GM23338 (cell line): ENCODE measurements at regions not wholly inside any gene's neighbourhood (a gene's known extent, or its start where the extent isn't known, plus 50 kb on each side); places are given as distances from the start of the nearest gene placed in this dataset.
A peak's percentile ranks its signal among the peaks of the same experiment; 100 is the strongest.

ENCODE experiments used
- ATAC-seq: fragments of 200-7000 bp; cut with Tn5 transposase; 3 replicates; pipeline ENCODE4 v1.9.1; 2020
- DNase-seq: peaks from one replicate; pipeline ENCODE4 v3.0.0-alpha.2; 2015; ENCODE audit warnings: low spot score
- H2AFZ ChIP-seq: fragments of 200-600 bp; sonication (generic); 2 replicates; pipeline ENCODE4 v1.8.0; 2016; ENCODE audit warnings: antibody characterized with exemption, mild to moderate bottlenecking, moderate library complexity
- H3F3A ChIP-seq: fragments of 200-600 bp; sonication (generic); replicated peaks from 2 replicates; pipeline ENCODE4 v1.8.0; 2017; ENCODE audit warnings: antibody characterized with exemption, mixed run types, low read depth
- H3K27ac ChIP-seq: fragments of 200-600 bp; sonication (generic); 2 replicates; pipeline ENCODE4 v1.6.1; 2016; ENCODE audit warnings: low read depth
- H3K27me3 ChIP-seq: fragments of 200-600 bp; sonication (generic); 2 replicates; pipeline ENCODE4 v1.8.0; 2016; ENCODE audit warnings: mild to moderate bottlenecking, mixed run types, moderate library complexity; ENCODE audit not compliant: insufficient read depth
- H3K36me3 ChIP-seq: fragments of 200-600 bp; sonication (generic); 2 replicates; pipeline ENCODE4 v1.8.0; 2016; ENCODE audit warnings: mild to moderate bottlenecking; ENCODE audit not compliant: insufficient read depth
- H3K4me1 ChIP-seq: fragments of 200-600 bp; sonication (generic); 2 replicates; pipeline ENCODE4 v1.8.0; 2016; ENCODE audit warnings: mild to moderate bottlenecking, moderate library complexity; ENCODE audit not compliant: insufficient read depth
- H3K4me2 ChIP-seq: fragments of 200-600 bp; sonication (generic); 2 replicates; pipeline ENCODE4 v1.7.1; 2017; ENCODE audit warnings: mixed run types
- H3K4me3 ChIP-seq: fragments of 200-600 bp; sonication (generic); 2 replicates; pipeline ENCODE4 v1.6.1; 2016; ENCODE audit warnings: mixed run types
- H3K79me2 ChIP-seq: fragments of 200-600 bp; sonication (generic); replicated peaks from 2 replicates; pipeline ENCODE4 v1.8.0; 2017; ENCODE audit warnings: mild to moderate bottlenecking; ENCODE audit not compliant: insufficient read depth
- H3K9me2 ChIP-seq: fragments of 200-600 bp; sonication (generic); 2 replicates; pipeline ENCODE4 v1.8.0; 2017; ENCODE audit not compliant: insufficient read depth
- H4K20me1 ChIP-seq: fragments of 200-600 bp; sonication (generic); replicated peaks from 2 replicates; pipeline ENCODE4 v1.8.0; 2017; ENCODE audit warnings: mild to moderate bottlenecking; ENCODE audit not compliant: insufficient read depth
- H3K27ac Mint-ChIP-seq: 2 replicates; pipeline ENCODE4 v1.8.0; 2020; ENCODE audit warnings: inconsistent platforms, mild to moderate bottlenecking, moderate library complexity, mixed read lengths
- H3K27me3 Mint-ChIP-seq: 3 replicates; pipeline ENCODE4 v1.8.0; 2022; ENCODE audit warnings: low read depth, mild to moderate bottlenecking, moderate library complexity, mixed read lengths, inconsistent platforms; ENCODE audit not compliant: insufficient read depth, poor library complexity
- H3K36me3 Mint-ChIP-seq: 3 replicates; pipeline ENCODE4 v1.8.0; 2021; ENCODE audit warnings: low read depth, mild to moderate bottlenecking, inconsistent platforms, moderate library complexity, mixed read lengths
- H3K4me1 Mint-ChIP-seq: 3 replicates; pipeline ENCODE4 v1.8.0; 2020; ENCODE audit warnings: mild to moderate bottlenecking, inconsistent platforms, mixed read lengths
- H3K4me3 Mint-ChIP-seq: 3 replicates; pipeline ENCODE4 v1.8.0; 2021; ENCODE audit warnings: moderate library complexity, mild to moderate bottlenecking, inconsistent platforms, mixed read lengths
- H3K9me3 Mint-ChIP-seq: 3 replicates; pipeline ENCODE4 v1.8.0; 2020; ENCODE audit warnings: moderate library complexity, mild to moderate bottlenecking, inconsistent platforms, mixed read lengths
- CREB1 ChIP-seq: fragments of 250-450 bp; sonication (Bioruptor Pico); IDR thresholded peaks from 2 replicates; pipeline ENCODE4 v1.5.0; 2020; ENCODE audit warnings: low read depth, mild to moderate bottlenecking, moderate library complexity
- EZH2 ChIP-seq: fragments of 200-600 bp; sonication (generic); IDR thresholded peaks from one replicate; pipeline ENCODE4 v1.8.0; 2017; ENCODE audit warnings: antibody characterized with exemption, mild to moderate bottlenecking, low read depth; ENCODE audit not compliant: unreplicated experiment
- EZH2phosphoT487 ChIP-seq: fragments of 200-600 bp; sonication (generic); IDR thresholded peaks from one replicate; pipeline ENCODE4 v1.8.1; 2018; ENCODE audit warnings: antibody characterized with exemption; ENCODE audit not compliant: unreplicated experiment
- JUNB ChIP-seq: IDR thresholded peaks from one replicate; pipeline ENCODE4 v1.6.1; 2016; ENCODE audit warnings: antibody characterized with exemption; ENCODE audit not compliant: unreplicated experiment
- NANOG ChIP-seq: IDR thresholded peaks from 2 replicates; pipeline ENCODE4 v1.6.1; 2016; ENCODE audit warnings: antibody characterized with exemption, borderline replicate concordance
- POLR2AphosphoS5 ChIP-seq: IDR thresholded peaks from 2 replicates; pipeline ENCODE4 v1.6.1; 2016; ENCODE audit warnings: antibody characterized with exemption, low read depth
- STAT1 ChIP-seq: IDR thresholded peaks from one replicate; pipeline ENCODE4 v1.6.1; 2016; ENCODE audit warnings: antibody characterized with exemption; ENCODE audit not compliant: unreplicated experiment
- ZNF114 ChIP-seq: fragments of 250-450 bp; sonication (Bioruptor Pico); IDR thresholded peaks from 2 replicates; pipeline ENCODE4 v1.5.0; 2020; ENCODE audit warnings: mild to moderate bottlenecking, moderate library complexity
- ZNF331 ChIP-seq: fragments of 250-450 bp; sonication (Bioruptor Pico); IDR thresholded peaks from 2 replicates; pipeline ENCODE4 v1.5.0; 2020; ENCODE audit warnings: low read depth, mild to moderate bottlenecking, moderate library complexity
- TF ChIP-seq, protein P1 (sequence below): IDR thresholded peaks from one replicate; pipeline ENCODE4 v1.6.1; 2018; ENCODE audit warnings: antibody characterized with exemption; ENCODE audit not compliant: unreplicated experiment
- TF ChIP-seq, protein P2 (sequence below): fragments of 250-450 bp; sonication (Bioruptor Pico); IDR thresholded peaks from 2 replicates; pipeline ENCODE4 v1.5.0; 2020; ENCODE audit warnings: mild to moderate bottlenecking, moderate library complexity
- TF ChIP-seq, protein P3 (sequence below), 2 experiments: fragments of 200-600 bp in 1 of 2; sonication (generic) in 1 of 2; conservative IDR thresholded peaks; 2 replicates each; pipeline versions ENCODE4 v1.5.1 to v1.6.1; 2016 to 2017; ENCODE audit warnings: antibody characterized with exemption in 2 of 2, low read depth in 2 of 2, mild to moderate bottlenecking in 2 of 2, moderate library complexity in 1 of 2
- TF ChIP-seq, protein P4 (sequence below): IDR thresholded peaks from 2 replicates; pipeline ENCODE4 v1.6.1; 2016; ENCODE audit warnings: antibody characterized with exemption

DNA sequence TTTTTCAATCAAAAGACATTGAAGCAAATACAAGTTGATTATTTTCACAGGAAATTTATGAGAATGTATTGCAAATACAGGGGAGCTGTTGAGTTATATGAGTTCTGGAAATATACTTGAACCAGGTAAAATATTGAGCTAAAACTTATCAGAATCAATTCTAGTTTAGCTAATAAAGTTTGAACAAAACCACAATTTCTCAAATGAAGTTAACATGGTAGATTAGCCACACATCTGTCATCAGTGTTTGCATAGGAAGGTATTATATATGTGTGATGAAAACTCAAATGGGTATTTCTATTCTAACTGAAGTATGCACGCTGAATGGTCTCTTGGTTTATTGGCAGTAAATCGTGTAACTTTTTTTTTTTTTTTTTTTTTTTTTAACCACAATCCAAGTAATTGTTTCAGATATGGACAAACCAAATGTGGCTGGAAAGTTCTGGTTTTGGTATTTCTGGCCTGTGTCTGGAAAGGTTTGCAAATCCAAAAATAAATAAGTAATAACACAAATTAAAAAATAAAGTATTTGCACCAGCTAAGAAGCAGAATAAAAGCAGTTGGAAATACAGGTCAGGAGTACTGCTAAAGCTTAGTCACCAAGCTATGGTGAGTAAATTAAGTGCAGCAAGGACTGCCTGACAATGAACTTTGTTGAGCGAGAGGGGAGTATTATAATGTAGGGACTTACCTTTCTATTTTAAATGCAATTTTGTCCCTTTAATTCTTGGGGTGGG is 479.1 kb upstream of the FANCL start:
- H3K4me1 ChIP-seq = peaks cover 14% of the 10 kb centered on the region
- TF ChIP-seq CREB1 (no peak), POLR2AphosphoS5 (no peak), EZH2phosphoT487 (no peak), JUNB (no peak), ZNF331 (CRISPR knock-in tag) (no peak), ZNF114 (CRISPR knock-in tag) (no peak), EZH2 (no peak), STAT1 (no peak), NANOG (no peak)
- TF ChIP-seq, protein P1, sequence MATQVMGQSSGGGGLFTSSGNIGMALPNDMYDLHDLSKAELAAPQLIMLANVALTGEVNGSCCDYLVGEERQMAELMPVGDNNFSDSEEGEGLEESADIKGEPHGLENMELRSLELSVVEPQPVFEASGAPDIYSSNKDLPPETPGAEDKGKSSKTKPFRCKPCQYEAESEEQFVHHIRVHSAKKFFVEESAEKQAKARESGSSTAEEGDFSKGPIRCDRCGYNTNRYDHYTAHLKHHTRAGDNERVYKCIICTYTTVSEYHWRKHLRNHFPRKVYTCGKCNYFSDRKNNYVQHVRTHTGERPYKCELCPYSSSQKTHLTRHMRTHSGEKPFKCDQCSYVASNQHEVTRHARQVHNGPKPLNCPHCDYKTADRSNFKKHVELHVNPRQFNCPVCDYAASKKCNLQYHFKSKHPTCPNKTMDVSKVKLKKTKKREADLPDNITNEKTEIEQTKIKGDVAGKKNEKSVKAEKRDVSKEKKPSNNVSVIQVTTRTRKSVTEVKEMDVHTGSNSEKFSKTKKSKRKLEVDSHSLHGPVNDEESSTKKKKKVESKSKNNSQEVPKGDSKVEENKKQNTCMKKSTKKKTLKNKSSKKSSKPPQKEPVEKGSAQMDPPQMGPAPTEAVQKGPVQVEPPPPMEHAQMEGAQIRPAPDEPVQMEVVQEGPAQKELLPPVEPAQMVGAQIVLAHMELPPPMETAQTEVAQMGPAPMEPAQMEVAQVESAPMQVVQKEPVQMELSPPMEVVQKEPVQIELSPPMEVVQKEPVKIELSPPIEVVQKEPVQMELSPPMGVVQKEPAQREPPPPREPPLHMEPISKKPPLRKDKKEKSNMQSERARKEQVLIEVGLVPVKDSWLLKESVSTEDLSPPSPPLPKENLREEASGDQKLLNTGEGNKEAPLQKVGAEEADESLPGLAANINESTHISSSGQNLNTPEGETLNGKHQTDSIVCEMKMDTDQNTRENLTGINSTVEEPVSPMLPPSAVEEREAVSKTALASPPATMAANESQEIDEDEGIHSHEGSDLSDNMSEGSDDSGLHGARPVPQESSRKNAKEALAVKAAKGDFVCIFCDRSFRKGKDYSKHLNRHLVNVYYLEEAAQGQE = no peak
- TF ChIP-seq, protein P2, sequence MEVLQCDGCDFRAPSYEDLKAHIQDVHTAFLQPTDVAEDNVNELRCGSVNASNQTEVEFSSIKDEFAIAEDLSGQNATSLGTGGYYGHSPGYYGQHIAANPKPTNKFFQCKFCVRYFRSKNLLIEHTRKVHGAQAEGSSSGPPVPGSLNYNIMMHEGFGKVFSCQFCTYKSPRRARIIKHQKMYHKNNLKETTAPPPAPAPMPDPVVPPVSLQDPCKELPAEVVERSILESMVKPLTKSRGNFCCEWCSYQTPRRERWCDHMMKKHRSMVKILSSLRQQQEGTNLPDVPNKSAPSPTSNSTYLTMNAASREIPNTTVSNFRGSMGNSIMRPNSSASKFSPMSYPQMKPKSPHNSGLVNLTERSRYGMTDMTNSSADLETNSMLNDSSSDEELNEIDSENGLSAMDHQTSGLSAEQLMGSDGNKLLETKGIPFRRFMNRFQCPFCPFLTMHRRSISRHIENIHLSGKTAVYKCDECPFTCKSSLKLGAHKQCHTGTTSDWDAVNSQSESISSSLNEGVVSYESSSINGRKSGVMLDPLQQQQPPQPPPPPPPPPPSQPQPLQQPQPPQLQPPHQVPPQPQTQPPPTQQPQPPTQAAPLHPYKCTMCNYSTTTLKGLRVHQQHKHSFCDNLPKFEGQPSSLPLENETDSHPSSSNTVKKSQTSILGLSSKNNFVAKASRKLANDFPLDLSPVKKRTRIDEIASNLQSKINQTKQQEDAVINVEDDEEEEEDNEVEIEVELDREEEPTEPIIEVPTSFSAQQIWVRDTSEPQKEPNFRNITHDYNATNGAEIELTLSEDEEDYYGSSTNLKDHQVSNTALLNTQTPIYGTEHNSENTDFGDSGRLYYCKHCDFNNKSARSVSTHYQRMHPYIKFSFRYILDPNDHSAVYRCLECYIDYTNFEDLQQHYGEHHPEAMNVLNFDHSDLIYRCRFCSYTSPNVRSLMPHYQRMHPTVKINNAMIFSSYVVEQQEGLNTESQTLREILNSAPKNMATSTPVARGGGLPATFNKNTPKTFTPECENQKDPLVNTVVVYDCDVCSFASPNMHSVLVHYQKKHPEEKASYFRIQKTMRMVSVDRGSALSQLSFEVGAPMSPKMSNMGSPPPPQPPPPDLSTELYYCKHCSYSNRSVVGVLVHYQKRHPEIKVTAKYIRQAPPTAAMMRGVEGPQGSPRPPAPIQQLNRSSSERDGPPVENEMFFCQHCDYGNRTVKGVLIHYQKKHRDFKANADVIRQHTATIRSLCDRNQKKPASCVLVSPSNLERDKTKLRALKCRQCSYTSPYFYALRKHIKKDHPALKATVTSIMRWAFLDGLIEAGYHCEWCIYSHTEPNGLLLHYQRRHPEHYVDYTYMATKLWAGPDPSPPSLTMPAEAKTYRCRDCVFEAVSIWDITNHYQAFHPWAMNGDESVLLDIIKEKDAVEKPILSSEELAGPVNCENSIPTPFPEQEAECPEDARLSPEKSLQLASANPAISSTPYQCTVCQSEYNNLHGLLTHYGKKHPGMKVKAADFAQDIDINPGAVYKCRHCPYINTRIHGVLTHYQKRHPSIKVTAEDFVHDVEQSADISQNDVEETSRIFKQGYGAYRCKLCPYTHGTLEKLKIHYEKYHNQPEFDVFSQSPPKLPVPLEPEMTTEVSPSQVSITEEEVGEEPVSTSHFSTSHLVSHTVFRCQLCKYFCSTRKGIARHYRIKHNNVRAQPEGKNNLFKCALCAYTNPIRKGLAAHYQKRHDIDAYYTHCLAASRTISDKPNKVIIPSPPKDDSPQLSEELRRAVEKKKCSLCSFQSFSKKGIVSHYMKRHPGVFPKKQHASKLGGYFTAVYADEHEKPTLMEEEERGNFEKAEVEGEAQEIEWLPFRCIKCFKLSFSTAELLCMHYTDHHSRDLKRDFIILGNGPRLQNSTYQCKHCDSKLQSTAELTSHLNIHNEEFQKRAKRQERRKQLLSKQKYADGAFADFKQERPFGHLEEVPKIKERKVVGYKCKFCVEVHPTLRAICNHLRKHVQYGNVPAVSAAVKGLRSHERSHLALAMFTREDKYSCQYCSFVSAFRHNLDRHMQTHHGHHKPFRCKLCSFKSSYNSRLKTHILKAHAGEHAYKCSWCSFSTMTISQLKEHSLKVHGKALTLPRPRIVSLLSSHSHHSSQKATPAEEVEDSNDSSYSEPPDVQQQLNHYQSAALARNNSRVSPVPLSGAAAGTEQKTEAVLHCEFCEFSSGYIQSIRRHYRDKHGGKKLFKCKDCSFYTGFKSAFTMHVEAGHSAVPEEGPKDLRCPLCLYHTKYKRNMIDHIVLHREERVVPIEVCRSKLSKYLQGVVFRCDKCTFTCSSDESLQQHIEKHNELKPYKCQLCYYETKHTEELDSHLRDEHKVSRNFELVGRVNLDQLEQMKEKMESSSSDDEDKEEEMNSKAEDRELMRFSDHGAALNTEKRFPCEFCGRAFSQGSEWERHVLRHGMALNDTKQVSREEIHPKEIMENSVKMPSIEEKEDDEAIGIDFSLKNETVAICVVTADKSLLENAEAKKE (CRISPR knock-in tag) = no peak
- TF ChIP-seq, protein P3, sequence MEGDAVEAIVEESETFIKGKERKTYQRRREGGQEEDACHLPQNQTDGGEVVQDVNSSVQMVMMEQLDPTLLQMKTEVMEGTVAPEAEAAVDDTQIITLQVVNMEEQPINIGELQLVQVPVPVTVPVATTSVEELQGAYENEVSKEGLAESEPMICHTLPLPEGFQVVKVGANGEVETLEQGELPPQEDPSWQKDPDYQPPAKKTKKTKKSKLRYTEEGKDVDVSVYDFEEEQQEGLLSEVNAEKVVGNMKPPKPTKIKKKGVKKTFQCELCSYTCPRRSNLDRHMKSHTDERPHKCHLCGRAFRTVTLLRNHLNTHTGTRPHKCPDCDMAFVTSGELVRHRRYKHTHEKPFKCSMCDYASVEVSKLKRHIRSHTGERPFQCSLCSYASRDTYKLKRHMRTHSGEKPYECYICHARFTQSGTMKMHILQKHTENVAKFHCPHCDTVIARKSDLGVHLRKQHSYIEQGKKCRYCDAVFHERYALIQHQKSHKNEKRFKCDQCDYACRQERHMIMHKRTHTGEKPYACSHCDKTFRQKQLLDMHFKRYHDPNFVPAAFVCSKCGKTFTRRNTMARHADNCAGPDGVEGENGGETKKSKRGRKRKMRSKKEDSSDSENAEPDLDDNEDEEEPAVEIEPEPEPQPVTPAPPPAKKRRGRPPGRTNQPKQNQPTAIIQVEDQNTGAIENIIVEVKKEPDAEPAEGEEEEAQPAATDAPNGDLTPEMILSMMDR (conservative IDR thresholded peaks at IDR 0.05; ENCODE audit: low read depth in 2 of 2) = no peak
- TF ChIP-seq, protein P4, sequence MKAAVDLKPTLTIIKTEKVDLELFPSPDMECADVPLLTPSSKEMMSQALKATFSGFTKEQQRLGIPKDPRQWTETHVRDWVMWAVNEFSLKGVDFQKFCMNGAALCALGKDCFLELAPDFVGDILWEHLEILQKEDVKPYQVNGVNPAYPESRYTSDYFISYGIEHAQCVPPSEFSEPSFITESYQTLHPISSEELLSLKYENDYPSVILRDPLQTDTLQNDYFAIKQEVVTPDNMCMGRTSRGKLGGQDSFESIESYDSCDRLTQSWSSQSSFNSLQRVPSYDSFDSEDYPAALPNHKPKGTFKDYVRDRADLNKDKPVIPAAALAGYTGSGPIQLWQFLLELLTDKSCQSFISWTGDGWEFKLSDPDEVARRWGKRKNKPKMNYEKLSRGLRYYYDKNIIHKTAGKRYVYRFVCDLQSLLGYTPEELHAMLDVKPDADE = no peak
- H3K4me3 Mint-ChIP-seq = no peak overlapping the region
- H3K27me3 Mint-ChIP-seq = no peaks in the 10 kb centered on the region
- peak; percentile 36 for DNase-seq
- peak overlapping the region; percentile 11; the same call in 1 of the 2 replicates for H3K27ac Mint-ChIP-seq
- peak overlapping the region; percentile 21 for H3K4me2 ChIP-seq
- H3K27ac ChIP-seq = no peak overlapping the region
- H4K20me1 ChIP-seq = no peaks in the 10 kb centered on the region
- H3K4me1 Mint-ChIP-seq = peaks cover 15% of the 10 kb centered on the region
- H3K9me3 Mint-ChIP-seq = no peaks in the 10 kb centered on the region
- no peaks in the 10 kb centered on the region for H3K9me2 ChIP-seq
- no peaks in the 10 kb centered on the region for H3K36me3 Mint-ChIP-seq
- no peak overlapping the region for H2AFZ ChIP-seq
- no peaks in the 10 kb centered on the region for H3K79me2 ChIP-seq
- ATAC-seq = peak; percentile 86
- no peaks in the 10 kb centered on the region for H3K36me3 ChIP-seq
- no peak overlapping the region for H3K4me3 ChIP-seq
- no peaks in the 10 kb centered on the region for H3F3A ChIP-seq
- no peaks in the 10 kb centered on the region for H3K27me3 ChIP-seq
